Ishikawa (cell line): ENCODE measurements at regions not wholly inside any gene's neighbourhood (a gene's known extent, or its start where the extent isn't known, plus 50 kb on each side); places are given as distances from the start of the nearest gene placed in this dataset.

Experiments
- CEBPB ChIP-seq: IDR thresholded peaks from 2 replicates; pipeline ENCODE4 v1.6.1; 2012
- EGR1 ChIP-seq: IDR thresholded peaks from 2 replicates; pipeline ENCODE4 v1.6.1; 2012
- EP300 ChIP-seq: IDR thresholded peaks from 2 replicates; pipeline ENCODE4 v1.6.1; 2012; ENCODE audit warnings: borderline replicate concordance
- FOXM1 ChIP-seq: IDR thresholded peaks from 2 replicates; pipeline ENCODE4 v1.6.1; 2012; ENCODE audit warnings: low read depth, borderline replicate concordance
- RAD21 ChIP-seq: IDR thresholded peaks from 2 replicates; pipeline ENCODE4 v1.6.1; 2012; ENCODE audit warnings: low read depth
- TAF1 ChIP-seq: IDR thresholded peaks from 2 replicates; pipeline ENCODE4 v1.6.1; 2012; ENCODE audit warnings: low read depth, mild to moderate bottlenecking
- TCF12 ChIP-seq: IDR thresholded peaks from 2 replicates; pipeline ENCODE4 v1.6.1; 2012; ENCODE audit warnings: low read depth
- TEAD4 ChIP-seq: IDR thresholded peaks from 2 replicates; pipeline ENCODE4 v1.6.1; 2012
- YY1 ChIP-seq: IDR thresholded peaks from 2 replicates; pipeline ENCODE4 v1.6.1; 2012; ENCODE audit warnings: low read depth
- ZBTB7A ChIP-seq: IDR thresholded peaks from 2 replicates; pipeline ENCODE4 v1.6.1; 2012; ENCODE audit warnings: low read depth
- TF ChIP-seq, protein P1 (sequence below): IDR thresholded peaks from 2 replicates; pipeline ENCODE4 v1.6.1; 2012; ENCODE audit warnings: low read depth, mild to moderate bottlenecking
- TF ChIP-seq, protein P2 (sequence below): IDR thresholded peaks from 2 replicates; pipeline ENCODE4 v1.6.1; 2012
- TF ChIP-seq, protein P3 (sequence below): IDR thresholded peaks from 2 replicates; pipeline ENCODE4 v1.6.1; 2012

DNA sequence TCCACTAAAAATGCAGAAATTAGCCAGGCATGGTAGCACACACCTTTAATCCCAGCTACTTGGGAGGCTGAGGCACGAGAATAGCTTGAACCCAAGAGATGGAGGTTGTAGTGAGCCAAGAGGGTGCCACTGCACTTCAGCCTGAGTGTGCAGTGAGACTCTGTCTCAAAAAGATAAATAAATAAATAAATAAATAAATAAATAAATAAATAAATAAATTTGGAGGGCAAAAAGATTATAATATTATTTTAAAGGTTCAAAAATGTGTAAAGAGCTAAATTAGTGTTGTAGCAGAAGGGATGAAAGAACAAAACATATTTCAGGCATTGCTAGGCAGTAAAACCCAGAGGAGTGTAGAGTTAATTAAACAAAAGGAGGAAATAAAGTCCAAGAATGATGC, 1136.4 kb upstream of the CDH2 start:
- no peak for TF ChIP-seq ZBTB7A
- TF ChIP-seq CEBPB, result no peak
- no peak for TF ChIP-seq YY1
- no peak for TF ChIP-seq TCF12
- TF ChIP-seq, protein P1, sequence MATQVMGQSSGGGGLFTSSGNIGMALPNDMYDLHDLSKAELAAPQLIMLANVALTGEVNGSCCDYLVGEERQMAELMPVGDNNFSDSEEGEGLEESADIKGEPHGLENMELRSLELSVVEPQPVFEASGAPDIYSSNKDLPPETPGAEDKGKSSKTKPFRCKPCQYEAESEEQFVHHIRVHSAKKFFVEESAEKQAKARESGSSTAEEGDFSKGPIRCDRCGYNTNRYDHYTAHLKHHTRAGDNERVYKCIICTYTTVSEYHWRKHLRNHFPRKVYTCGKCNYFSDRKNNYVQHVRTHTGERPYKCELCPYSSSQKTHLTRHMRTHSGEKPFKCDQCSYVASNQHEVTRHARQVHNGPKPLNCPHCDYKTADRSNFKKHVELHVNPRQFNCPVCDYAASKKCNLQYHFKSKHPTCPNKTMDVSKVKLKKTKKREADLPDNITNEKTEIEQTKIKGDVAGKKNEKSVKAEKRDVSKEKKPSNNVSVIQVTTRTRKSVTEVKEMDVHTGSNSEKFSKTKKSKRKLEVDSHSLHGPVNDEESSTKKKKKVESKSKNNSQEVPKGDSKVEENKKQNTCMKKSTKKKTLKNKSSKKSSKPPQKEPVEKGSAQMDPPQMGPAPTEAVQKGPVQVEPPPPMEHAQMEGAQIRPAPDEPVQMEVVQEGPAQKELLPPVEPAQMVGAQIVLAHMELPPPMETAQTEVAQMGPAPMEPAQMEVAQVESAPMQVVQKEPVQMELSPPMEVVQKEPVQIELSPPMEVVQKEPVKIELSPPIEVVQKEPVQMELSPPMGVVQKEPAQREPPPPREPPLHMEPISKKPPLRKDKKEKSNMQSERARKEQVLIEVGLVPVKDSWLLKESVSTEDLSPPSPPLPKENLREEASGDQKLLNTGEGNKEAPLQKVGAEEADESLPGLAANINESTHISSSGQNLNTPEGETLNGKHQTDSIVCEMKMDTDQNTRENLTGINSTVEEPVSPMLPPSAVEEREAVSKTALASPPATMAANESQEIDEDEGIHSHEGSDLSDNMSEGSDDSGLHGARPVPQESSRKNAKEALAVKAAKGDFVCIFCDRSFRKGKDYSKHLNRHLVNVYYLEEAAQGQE, result no peak
- TF ChIP-seq TAF1, result no peak
- no peak for TF ChIP-seq FOXM1
- TF ChIP-seq, protein P2, sequence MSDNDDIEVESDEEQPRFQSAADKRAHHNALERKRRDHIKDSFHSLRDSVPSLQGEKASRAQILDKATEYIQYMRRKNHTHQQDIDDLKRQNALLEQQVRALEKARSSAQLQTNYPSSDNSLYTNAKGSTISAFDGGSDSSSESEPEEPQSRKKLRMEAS, result no peak
- TF ChIP-seq EP300, result no peak
- TF ChIP-seq EGR1, result no peak
- no peak for TF ChIP-seq RAD21
- TF ChIP-seq, protein P3, sequence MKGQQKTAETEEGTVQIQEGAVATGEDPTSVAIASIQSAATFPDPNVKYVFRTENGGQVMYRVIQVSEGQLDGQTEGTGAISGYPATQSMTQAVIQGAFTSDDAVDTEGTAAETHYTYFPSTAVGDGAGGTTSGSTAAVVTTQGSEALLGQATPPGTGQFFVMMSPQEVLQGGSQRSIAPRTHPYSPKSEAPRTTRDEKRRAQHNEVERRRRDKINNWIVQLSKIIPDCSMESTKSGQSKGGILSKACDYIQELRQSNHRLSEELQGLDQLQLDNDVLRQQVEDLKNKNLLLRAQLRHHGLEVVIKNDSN, result no peak
- no peak for TF ChIP-seq TEAD4
